ENCODE measurements at regions not wholly inside any gene's neighbourhood (a gene's known extent, or its start where the extent isn't known, plus 50 kb on each side); places are given as distances from the start of the nearest gene placed in this dataset.
A peak's percentile ranks its signal among the peaks of the same experiment; 100 is the strongest.

DNA sequence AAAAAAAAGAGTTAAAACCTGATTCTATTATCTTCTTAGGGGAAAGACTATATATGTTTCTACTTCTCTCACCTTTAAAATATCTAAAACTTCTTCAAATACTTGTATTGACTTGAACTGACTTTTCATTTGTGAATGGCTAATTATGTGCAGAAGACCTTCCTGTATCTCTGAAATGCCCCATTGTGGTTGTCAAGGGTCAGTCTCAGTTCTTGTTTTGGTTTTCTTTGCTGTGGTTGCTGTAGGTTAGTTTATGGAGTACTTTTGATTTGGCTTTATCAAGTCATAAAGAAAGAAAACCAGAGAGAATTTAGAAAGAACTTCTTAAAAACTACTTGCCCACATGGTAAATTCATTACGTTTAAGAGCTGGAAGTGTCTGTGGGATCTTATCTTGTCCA, 345.3 kb upstream of the POU1F1 start:
- ChIA-PET CTCF (no interaction called here), POLR2A (no interaction called here)
- TF ChIP-seq ZNF112 (tag by site-specific recombination; IDR thresholded peaks at IDR 0.05) (no peak), ZNF394 (tag by site-specific recombination; IDR thresholded peaks at IDR 0.05; ENCODE audit: borderline replicate concordance) (no peak), ZNF473 (tag by site-specific recombination; IDR thresholded peaks at IDR 0.05) (no peak), ZNF184 (tag by site-specific recombination; IDR thresholded peaks at IDR 0.05) (no peak), TCF7L2 (IDR thresholded peaks at IDR 0.05; ENCODE audit: borderline replicate concordance, low read depth, low read length) (no peak), OSR2 (tag by site-specific recombination; IDR thresholded peaks at IDR 0.05) (no peak), ZNF146 (tag by site-specific recombination; IDR thresholded peaks at IDR 0.05) (no peak), ZNF423 (tag by site-specific recombination; IDR thresholded peaks at IDR 0.05) (no peak), ZNF114 (tag by site-specific recombination; IDR thresholded peaks at IDR 0.05) (no peak), TRIM28 (IDR thresholded peaks at IDR 0.05; ENCODE audit: borderline replicate concordance, low read length) (no peak), ZNF561 (tag by site-specific recombination; IDR thresholded peaks at IDR 0.05; ENCODE audit: borderline replicate concordance) (no peak)
- TF ChIP-seq, protein P1, sequence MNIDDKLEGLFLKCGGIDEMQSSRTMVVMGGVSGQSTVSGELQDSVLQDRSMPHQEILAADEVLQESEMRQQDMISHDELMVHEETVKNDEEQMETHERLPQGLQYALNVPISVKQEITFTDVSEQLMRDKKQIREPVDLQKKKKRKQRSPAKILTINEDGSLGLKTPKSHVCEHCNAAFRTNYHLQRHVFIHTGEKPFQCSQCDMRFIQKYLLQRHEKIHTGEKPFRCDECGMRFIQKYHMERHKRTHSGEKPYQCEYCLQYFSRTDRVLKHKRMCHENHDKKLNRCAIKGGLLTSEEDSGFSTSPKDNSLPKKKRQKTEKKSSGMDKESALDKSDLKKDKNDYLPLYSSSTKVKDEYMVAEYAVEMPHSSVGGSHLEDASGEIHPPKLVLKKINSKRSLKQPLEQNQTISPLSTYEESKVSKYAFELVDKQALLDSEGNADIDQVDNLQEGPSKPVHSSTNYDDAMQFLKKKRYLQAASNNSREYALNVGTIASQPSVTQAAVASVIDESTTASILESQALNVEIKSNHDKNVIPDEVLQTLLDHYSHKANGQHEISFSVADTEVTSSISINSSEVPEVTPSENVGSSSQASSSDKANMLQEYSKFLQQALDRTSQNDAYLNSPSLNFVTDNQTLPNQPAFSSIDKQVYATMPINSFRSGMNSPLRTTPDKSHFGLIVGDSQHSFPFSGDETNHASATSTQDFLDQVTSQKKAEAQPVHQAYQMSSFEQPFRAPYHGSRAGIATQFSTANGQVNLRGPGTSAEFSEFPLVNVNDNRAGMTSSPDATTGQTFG (tag by site-specific recombination; IDR thresholded peaks at IDR 0.05; ENCODE audit: borderline replicate concordance): no peak
- TF ChIP-seq, protein P2, sequence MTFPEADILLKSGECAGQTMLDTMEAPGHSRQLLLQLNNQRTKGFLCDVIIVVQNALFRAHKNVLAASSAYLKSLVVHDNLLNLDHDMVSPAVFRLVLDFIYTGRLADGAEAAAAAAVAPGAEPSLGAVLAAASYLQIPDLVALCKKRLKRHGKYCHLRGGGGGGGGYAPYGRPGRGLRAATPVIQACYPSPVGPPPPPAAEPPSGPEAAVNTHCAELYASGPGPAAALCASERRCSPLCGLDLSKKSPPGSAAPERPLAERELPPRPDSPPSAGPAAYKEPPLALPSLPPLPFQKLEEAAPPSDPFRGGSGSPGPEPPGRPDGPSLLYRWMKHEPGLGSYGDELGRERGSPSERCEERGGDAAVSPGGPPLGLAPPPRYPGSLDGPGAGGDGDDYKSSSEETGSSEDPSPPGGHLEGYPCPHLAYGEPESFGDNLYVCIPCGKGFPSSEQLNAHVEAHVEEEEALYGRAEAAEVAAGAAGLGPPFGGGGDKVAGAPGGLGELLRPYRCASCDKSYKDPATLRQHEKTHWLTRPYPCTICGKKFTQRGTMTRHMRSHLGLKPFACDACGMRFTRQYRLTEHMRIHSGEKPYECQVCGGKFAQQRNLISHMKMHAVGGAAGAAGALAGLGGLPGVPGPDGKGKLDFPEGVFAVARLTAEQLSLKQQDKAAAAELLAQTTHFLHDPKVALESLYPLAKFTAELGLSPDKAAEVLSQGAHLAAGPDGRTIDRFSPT (tag by site-specific recombination; IDR thresholded peaks at IDR 0.05): no peak
- Histone ChIP-seq H3K4me3 (ENCODE audit: low read depth, low read length) (no peak overlapping the region), H3K36me3 (ENCODE audit: control insufficient read depth in 2 of 2, insufficient read depth in 1 of 2, low read length in 2 of 2) (no peaks in the 10 kb centered on the region), H3K9me3 (ENCODE audit: control insufficient read depth, insufficient read depth, low read depth, low read length) (no peaks in the 10 kb centered on the region), H3K4me1 (ENCODE audit: control insufficient read depth, insufficient read depth, low read length) (no peaks in the 10 kb centered on the region), H3K27ac (ENCODE audit: extremely low read depth, low read depth, low read length) (no peak overlapping the region)

DNA sequence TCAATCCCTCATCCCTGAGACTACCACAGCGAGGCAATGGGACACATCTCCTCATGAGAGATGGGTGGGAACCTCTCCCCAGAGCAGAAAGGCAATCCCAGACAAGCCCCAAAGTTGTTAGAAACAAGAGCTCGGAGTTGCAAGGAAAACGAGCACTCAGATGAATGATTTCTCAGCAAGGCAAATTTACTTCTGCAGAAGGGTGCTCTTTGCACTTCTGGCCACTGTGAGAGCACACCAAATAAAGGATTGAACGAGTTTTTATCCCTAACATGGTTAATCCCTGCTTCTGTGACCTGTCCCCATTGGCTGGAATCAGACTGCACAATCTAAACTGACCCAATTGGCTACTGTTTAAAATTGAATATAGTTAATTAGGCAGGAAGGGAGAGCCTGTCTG, 339.1 kb upstream of the POU1F1 start:
- Histone ChIP-seq H3K27ac (ENCODE audit: extremely low read depth, low read depth, low read length) (no peak overlapping the region), H3K4me3 (ENCODE audit: low read depth, low read length) (no peak overlapping the region), H3K36me3 (ENCODE audit: control insufficient read depth in 2 of 2, insufficient read depth in 1 of 2, low read length in 2 of 2) (no peaks in the 10 kb centered on the region), H3K4me1 (ENCODE audit: control insufficient read depth, insufficient read depth, low read length) (no peaks in the 10 kb centered on the region), H3K9me3 (ENCODE audit: control insufficient read depth, insufficient read depth, low read depth, low read length) (no peaks in the 10 kb centered on the region)
- ChIA-PET CTCF (no interaction called here), POLR2A (no interaction called here)
- TF ChIP-seq ZNF366 (tag by site-specific recombination; conservative IDR thresholded peaks at IDR 0.05) (no peak), MYNN (tag by site-specific recombination; IDR thresholded peaks at IDR 0.05; ENCODE audit: borderline replicate concordance) (no peak), TRIM28 (IDR thresholded peaks at IDR 0.05; ENCODE audit: borderline replicate concordance, low read length) (peak; percentile 87; the same call in 1 of the 2 replicates), ZNF768 (tag by site-specific recombination; IDR thresholded peaks at IDR 0.05) (no peak), SETDB1 (IDR thresholded peaks at IDR 0.05; ENCODE audit: insufficient read length, low read length) (peak; percentile 96)

DNA sequence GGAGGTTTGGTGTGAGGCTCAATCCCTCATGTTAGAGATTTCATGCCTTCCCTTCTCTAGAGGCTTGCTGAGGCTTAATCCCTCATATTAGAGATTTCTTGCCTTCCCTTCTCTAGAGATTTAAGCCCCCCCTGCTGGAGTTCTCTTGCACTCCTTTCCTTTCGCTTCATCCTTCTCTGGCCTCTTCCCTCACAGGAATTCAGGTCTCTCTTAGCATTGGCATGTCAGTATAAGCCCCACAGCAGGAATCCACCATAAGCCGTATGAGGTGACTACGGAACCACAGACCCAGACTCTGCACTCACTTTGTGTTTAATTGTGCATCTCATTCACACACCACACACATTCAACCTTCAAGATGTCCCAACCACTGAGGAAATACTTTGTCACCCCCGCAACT, 338.6 kb upstream of the POU1F1 start:
- Histone ChIP-seq H3K36me3 (ENCODE audit: control insufficient read depth in 2 of 2, insufficient read depth in 1 of 2, low read length in 2 of 2) (no peaks in the 10 kb centered on the region), H3K4me1 (ENCODE audit: control insufficient read depth, insufficient read depth, low read length) (no peaks in the 10 kb centered on the region), H3K27ac (ENCODE audit: extremely low read depth, low read depth, low read length) (no peak overlapping the region), H3K9me3 (ENCODE audit: control insufficient read depth, insufficient read depth, low read depth, low read length) (no peaks in the 10 kb centered on the region), H3K4me3 (ENCODE audit: low read depth, low read length) (no peak overlapping the region)
- ChIA-PET POLR2A (no interaction called here), CTCF (no interaction called here)
- TF ChIP-seq HOXC10 (CRISPR knock-in tag; IDR thresholded peaks at IDR 0.05): no peak
- TF ChIP-seq ZNF112 (tag by site-specific recombination; IDR thresholded peaks at IDR 0.05): no peak
- TF ChIP-seq, protein P3, sequence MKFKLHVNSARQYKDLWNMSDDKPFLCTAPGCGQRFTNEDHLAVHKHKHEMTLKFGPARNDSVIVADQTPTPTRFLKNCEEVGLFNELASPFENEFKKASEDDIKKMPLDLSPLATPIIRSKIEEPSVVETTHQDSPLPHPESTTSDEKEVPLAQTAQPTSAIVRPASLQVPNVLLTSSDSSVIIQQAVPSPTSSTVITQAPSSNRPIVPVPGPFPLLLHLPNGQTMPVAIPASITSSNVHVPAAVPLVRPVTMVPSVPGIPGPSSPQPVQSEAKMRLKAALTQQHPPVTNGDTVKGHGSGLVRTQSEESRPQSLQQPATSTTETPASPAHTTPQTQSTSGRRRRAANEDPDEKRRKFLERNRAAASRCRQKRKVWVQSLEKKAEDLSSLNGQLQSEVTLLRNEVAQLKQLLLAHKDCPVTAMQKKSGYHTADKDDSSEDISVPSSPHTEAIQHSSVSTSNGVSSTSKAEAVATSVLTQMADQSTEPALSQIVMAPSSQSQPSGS (tag by site-specific recombination; IDR thresholded peaks at IDR 0.05; ENCODE audit: low read depth): no peak
- TF ChIP-seq ZNF239 (tag by site-specific recombination; IDR thresholded peaks at IDR 0.05): no peak
- TF ChIP-seq ZNF670 (tag by site-specific recombination; IDR thresholded peaks at IDR 0.05; ENCODE audit: low read depth): no peak
- TF ChIP-seq ZNF785 (tag by site-specific recombination; IDR thresholded peaks at IDR 0.05): no peak
- TF ChIP-seq, protein P4, sequence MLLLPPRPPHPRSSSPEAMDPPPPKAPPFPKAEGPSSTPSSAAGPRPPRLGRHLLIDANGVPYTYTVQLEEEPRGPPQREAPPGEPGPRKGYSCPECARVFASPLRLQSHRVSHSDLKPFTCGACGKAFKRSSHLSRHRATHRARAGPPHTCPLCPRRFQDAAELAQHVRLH (tag by site-specific recombination; IDR thresholded peaks at IDR 0.05): no peak
- TF ChIP-seq ZNF174 (tag by site-specific recombination; IDR thresholded peaks at IDR 0.05): no peak

All from HEK293 (cell line).